ELR (cell line): ENCODE measurements at regions not wholly inside any gene's neighbourhood (a gene's known extent, or its start where the extent isn't known, plus 50 kb on each side); places are given as distances from the start of the nearest gene placed in this dataset.
"Not testable (repeated sequence)": the region's sequence is repeated elsewhere in the genome, so short reads cannot be mapped to it uniquely, and the experiment has no call there.

Experiments
- DNase-seq: peaks from one replicate; pipeline ENCODE4 v3.0.0-alpha.2; 2015; ENCODE audit warnings: low read depth

DNA sequence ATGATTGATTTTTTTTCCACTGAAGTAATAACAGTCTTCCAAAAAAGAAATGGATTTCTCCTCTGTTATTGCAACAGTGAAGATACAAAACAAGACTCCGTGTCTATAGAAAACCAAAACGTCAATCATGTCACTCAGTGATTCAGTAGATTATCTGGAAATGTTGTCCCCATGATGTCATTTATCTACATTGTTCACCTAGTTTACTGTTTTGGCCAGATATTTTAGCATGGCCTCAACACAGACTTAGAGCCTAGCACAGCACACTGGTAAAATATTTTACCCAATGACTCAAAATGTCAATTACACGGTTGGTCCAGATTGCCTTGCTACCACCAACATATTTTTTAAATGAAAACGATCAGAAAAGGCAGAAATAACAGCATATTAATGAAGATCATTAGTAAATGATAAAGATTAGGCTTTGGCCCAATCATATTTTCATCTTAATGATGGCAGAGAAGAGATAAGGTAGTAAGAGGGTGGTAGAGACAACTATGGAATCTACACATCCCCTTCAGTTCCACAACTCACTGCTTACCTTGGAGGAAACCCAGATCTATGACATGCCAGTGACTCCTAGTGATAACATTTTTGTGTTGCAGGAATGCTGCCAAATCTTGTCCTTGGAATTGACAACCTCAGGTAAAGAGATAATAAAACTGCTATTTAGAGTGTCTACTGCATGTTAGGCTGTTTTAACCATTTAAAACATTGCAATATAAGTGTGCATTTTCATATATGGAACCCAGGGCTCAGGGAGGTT is 347.7 kb upstream of the ARPP21 start:
- DNase-seq = no peak

DNA sequence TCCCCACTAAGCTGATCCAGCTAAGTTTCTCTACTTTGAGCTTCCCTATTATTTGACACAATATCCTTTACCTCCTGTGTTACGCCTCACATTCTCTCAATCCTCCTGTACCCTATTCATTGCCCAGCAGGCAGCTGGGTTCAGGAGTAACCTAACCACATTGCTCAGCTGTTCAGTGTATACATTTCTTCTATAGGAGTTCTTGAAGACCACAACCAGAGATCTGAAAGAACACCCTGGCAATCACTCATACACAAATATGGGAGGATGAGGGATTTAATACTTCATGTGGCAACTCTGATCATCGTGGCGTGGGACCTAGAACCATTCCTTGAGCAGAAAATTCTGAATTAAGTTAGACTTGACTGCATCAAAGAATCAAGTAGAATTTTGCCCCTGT is 346.8 kb upstream of the ARPP21 start:
- DNase-seq = no peak

DNA sequence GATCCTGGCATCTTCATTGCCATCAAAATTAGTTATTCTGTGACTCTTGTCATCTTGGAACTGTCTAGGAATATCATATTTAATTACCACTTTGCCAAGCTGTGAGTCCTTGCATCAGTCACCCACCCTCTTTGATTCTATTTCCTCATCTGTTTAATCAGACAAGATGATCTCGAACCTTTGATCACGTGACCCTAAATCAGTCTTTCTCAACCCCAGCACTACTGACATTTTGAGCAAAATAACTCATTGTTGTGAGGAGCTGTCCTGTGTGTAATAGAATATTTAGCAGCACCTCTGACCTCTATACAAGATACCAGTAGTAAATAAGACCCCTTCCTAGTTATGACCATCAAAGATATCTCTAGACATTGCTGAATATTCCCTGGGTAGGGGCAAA is 343.4 kb upstream of the ARPP21 start:
- DNase-seq = no peak

DNA sequence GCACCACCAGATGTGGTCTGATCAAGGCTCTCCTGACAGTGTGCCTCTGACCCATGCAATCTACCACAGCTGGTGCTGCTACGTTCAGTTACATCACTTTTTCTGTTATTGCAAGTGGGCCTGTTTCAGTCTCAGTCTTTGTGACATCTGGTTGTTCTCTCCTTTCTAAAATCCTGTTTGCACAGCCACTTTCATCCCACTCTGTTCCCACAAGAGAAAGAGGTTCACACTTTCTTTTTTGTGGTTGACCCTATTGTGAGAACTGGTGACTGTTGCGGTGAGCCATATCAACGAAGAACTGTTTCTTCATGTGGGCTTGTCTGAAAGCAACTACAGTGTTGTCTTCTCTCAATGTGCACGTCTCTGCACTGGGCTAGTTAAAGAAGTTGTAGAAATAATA is 342.8 kb upstream of the ARPP21 start:
- DNase-seq = no peak

DNA sequence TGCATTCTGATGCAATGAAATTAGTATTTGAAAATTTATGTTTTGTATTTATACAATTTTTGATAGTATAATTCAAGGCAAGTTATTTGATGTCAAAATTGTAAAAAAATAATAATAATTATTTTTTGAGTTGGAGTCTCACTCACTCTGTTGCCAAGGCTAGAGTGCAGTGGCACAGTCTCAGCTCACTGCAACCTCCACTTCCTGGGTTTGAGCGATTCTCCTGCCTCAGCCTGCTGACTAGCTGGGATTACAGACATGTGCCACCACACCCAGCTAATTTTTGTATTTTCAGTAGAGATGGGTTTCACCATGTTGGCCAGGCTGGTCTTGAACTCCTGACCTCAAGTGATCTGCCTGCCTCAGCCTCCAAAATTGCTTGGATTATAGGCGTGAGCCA is 342.4 kb upstream of the ARPP21 start:
- DNase-seq = not testable (repeated sequence)

DNA sequence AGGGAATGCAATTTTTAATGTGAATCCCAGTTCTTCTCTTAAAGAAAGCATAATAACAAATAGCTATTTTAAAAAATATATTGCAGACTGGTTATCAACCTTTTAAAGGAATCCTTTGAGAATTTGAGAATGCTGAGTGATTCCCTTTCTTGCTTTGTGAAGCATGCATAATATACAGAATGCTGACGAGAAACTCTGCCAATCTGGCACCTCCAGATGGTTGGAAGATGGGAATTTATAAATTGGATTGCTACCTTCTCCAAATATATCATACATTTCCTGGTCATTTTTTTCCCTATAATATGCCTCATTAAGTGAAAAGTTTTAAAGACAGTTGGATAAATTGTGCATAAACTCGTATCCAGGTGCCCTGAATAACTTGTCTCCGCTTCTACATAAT is 333.9 kb upstream of the ARPP21 start:
- no peak for DNase-seq

DNA sequence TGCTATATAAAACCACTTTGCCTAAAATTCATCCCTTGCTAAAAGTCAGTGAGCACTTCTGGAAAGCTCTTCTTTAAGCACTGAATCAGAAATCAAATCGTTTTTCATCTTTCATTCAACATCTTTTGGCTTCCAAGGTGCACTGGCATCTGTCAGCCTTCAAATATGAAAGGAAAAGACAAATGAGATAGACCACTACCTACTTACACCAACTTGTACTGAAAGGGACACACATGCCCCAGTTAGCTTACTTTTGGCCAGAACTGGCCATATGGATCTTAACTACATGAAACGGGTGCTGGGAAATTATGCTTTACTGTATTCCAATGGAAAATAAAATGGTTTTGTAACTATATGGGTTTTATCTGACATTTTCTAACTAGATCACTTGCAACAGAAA is 332.0 kb upstream of the ARPP21 start:
- no peak for DNase-seq

DNA sequence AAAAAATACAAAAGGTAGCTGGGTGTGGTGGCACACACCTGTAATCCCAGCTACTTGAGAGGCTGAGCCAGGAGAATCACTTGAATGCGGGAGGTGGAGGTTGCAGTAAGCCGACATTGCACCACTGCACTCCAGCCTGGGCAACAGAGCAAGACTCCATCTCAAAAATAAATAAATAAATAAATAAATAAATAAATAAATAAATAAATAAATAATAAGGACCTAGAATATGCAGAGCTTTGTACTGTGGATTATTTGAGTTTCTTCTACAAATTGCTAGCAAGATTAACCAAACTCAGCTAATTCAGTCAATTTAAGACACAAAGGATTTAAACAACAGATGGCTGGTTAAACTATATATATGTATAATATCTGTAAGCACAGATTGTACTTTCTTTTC is 322.5 kb upstream of the ARPP21 start:
- not testable (repeated sequence) for DNase-seq

DNA sequence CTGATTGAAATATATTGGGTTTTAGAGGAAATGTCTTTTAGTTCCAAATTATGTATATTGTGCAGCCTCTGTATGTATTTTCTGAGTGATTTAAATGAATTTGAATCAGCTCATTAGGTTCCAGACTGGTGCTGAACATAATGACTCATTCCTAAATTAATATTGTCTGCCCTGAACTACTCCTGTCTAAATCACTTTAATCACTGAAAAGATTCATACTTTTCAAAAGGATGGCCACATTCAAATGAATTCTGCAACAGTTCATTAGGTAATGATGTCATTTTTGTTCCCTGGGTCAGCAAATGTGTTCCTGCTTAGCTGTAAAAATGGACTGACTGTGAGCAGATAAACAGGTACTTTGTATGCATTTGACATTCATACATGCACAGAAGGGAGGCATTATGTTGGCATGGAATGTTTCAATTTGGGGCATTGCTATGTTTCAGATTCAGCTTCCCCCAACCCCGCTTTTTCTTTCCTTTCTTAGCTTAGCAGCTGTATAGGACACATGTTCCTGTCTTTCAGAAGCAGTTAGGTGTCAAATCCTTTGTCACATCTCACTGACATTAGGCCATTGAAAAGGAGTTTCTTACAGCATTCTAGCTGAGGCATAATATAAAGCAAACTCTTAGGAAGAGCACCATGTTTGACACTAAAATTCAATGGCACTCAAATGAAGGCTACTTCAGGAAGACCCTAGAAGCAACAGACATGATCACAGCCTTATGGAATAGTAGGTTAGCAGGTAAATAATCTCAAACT is 318.5 kb upstream of the ARPP21 start:
- no peak for DNase-seq

DNA sequence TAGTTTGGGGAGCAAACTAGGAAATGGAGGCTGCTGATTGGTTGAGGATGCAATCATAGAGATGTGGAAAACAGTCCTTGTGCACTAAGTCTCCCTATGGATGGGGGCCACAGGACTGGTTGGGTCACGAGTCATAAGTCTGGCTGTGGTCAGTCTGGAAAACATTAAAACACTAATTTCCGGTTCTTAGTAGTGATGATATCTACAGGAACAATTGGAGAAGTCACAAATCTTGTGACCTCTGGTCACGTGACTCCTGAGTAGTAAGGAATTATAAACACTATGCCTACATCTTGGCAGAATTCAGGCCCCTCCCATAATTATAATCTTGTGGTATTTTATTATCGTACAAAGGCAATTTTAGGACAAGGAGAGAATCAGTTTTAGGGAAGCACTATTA is 317.3 kb upstream of the ARPP21 start:
- peak; percentile 6 for DNase-seq

DNA sequence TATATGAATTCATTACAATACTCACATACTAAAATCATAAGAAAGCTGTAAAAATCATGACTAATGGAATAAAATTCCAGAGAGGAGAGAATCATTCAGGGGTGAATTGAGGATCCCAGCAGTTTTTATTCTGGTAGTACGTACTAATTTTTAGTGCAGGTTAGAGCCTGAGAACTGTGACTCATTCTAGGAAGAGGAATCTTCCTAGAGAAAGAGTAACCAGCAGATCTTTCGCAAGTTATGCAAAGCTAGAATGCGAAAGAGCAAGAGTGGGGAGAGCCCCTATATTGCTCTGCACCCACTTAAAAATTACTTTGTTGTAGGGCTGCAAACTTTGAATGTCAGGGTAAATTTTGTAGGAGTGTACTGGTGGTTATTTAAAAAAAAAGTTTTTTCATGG is 303.6 kb upstream of the ARPP21 start:
- no peak for DNase-seq

DNA sequence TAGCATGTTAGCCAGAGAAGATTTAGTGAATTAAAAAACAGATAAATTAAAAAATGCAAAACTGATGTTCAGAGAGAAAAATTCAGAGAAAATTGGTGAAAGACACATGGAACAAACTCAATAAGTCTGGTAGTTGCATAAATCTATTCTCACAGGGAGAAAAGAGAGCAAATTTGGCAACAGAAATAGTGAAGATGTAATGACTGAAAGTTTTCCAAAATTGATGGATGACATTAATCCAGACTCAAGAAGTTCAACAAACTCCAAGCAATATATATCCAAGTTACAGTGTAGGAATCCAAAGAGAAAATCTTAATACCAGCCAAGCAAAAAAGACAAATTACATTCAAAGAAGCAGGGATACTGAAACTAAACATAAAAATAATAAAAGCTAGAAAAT is 302.7 kb upstream of the ARPP21 start:
- no peak for DNase-seq

DNA sequence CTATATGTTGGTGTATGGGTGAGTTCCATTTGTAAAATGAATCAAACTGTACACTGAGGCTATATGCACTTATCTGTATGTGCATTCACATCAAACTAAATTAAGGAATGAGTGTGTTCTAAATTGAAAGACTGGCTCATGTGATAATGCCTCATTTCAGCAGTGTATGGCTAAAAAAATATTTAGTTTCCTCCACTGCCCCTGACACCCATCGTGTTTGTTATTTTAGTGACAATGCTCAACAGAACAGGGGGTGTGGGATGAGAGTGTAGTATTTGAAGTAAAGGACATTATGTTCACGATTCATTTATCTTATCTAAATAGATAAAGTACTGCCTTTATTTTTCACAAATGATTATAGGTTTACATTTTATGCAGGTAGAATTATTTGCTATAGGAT is 301.1 kb upstream of the ARPP21 start:
- DNase-seq = no peak

DNA sequence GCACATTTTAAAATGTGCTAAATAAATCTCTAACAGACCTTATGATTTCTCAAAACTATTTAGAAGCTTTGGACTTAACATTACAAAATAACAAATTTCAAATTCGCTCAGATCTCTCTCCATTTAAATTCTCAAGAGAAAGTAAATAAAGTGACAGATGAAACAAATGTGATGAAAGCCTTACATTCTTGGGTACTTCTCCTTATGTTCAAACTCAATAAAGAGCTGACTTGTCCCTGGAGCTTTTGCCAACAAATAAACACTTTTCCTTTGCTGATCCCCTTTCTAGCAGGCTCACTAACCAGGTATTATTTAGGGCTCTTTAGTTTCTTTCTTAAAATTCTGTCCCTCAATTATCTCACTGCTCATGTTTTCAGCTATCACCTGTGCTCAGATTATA is 259.1 kb upstream of the ARPP21 start:
- no peak for DNase-seq

DNA sequence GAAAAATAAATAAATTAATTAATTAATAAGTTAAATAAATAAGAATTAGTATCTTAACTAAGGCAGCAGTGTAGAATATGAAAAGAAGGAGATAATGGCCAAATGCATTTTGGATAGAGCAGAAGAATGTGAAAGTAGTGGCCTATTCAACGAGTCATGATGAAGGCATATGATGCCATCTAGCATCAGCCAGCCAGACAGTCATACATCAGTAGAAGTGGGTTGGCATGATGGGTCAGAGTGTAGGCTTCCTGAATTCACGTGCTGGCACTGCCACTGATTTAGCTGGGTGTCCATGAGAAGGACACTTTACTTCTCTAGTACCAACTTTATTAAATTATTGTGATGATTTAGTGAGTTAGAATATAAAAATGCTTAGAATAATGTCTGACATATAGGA is 256.1 kb upstream of the ARPP21 start:
- DNase-seq = no peak

DNA sequence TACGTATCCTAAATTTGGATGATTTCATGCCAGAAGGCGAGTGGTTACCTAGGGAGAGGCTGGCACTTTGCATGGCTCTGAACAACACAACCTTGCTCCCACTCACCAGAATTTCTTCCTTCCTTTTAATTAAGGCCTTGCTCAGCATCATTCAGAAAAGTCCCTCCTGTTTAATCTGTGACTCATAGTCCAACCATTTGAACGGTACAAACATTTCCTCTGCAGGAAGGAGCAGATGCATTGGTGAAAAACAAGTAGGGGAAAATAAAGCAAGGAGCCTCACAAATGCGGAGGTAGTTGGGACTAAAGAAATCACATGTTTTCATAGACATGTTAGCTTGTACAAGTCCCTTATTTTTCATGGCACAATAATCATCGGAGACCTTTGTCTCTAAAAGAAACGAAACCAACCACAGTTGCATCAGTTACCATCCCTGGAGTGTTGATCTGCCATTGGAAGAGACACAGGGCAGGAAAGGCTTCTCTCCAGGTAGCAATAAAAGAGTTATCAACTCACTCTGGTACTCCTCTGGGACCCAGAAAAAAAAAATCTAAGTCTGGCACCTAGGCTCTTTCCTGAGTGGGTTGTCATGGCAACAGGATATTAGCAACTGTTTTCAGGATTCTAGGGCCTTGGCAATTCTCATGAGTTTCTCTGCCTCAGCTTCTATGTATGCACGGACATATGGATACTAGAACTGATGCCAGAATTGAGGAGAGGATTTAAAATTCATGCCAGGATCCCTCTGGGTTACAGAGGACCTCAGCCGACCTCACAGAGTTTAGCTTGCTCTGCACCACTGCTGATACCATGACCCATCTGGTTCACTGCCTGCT is 255.4 kb upstream of the ARPP21 start:
- no peak for DNase-seq

DNA sequence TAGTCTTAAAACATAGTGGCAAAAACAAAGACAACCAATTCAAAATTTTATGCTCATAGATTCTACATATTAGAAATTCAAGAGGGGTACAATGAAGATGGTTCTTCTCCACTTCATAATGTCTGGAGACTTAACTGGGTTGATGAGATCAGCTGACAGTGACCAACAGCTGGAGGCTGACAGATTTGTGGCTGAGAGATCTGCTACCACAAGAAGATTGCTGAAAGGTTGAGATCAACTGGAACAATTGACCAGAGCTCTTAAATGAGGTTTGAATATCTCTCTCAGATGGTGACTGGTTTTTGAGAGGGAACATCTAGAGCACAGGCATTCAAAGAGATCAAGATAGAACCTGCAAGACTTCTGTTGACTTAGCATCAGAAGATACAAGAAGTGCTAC is 254.1 kb upstream of the ARPP21 start:
- DNase-seq = no peak

DNA sequence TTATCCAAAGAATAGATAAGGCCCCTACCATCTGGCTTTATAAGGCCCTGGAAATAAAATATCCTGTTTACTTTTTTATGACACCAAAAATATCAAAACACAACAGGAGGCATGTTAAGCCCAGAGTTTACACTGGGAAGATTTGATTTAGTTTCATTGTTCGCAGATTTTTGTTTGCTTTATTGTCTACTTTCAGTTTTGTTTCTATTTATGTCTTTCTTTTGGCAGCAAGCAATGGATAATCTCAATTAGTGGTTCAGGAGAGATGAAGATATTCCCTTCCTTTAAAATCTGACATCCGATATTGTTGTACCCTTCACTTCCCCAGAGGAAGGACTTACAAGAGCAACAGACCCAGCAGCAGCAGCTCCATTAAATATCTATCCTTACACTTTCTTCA is 249.4 kb upstream of the ARPP21 start:
- DNase-seq = no peak

DNA sequence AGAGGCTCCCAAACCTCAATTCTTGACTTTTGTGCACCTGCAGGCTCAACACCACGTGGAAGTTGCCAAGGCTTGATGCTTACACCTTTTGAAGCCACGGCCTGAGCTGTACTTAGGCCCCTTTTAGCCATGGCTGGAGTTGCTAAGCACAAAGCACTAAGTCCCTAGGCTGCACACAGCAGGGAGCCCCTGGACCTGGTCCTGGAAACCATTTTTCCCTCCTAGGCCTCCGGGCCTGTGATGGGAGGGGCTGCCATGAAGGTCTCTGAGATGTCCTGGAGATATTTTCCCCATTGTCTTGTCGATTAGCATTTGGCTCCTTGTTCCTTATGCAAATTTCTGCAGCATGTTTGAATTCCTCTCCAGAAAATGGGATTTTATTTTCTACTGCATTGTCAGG is 247.1 kb upstream of the ARPP21 start:
- DNase-seq = no peak

DNA sequence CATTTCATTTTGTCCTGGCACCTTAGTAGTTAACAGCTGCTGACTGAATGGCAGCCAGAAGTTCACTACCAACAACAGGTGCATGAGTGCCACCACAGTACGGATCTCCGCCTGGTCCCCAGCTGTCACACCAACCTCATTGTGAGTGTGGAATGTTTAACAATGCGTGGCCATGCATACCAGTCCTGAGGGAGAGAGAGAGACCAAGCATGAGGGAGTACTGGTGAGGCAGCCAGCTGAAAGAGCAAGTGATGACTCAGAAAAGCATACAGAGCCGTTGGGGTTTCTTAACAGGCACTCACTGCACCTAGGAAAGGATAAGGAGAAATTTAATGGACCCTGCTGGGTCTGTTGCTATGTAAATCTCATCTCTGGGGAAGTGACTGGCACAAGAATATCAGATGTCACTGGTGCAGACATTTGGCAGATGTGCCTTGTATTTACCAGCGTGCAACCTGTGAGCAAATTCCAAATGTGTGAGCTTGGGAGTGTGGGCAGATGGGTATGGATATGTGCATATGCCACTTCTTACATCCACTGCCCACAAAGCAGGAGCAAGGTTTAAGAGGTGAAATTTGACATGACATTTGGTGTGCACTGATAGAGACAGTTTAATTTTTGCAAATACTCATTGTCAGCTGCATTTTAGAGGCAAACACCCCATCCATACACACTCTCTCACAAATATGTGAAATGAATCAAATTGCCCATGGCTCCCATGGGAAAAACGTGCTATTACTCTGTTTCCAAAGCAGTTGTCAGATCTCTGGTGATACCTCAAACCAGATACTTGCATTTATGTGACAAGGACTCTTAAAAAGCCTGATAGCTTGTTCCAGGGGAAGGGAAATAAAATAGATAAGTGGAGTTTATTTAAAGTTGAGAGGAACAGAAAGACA is 245.2 kb upstream of the ARPP21 start:
- no peak for DNase-seq

DNA sequence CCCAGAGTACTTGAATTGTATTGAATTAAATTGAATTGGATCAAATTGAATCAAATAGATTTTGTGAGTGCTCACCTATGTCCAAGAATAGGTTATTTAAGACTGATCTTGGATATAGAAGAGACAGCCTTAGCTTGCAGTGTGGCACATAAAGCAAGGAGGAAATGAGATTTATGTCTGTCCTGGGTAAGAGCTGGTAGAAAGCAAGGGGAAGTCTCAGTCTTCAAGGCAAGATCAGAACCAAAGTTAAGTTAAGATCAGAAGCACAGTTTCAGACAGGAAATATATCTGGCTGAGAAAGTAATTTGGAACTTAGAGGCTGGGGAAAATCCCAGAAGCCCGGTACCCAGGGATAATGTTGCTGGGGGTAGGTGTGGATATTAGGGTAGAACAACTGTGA is 244.4 kb upstream of the ARPP21 start:
- no peak for DNase-seq

DNA sequence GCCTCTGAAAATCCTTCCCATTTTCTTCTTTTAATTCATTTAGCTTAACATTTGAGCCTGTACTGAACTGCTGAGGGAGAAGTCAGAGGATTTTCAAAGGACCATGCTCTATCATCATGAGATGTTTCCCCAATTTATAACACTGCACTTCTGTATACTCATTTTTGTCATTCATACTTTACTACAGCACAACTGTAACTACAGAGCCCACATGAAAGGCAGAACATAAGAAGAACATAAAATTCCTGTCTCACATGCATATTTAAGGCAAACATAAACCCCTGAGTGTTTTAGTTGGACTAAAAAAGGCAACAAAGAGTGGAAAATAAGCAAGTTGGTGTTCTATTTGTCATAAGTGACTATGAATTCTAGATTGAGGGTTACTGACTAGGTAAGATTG is 237.7 kb upstream of the ARPP21 start:
- no peak for DNase-seq
